ENCODE measurements at regions not wholly inside any gene's neighbourhood (a gene's known extent, or its start where the extent isn't known, plus 50 kb on each side); places are given as distances from the start of the nearest gene placed in this dataset.

DNA sequence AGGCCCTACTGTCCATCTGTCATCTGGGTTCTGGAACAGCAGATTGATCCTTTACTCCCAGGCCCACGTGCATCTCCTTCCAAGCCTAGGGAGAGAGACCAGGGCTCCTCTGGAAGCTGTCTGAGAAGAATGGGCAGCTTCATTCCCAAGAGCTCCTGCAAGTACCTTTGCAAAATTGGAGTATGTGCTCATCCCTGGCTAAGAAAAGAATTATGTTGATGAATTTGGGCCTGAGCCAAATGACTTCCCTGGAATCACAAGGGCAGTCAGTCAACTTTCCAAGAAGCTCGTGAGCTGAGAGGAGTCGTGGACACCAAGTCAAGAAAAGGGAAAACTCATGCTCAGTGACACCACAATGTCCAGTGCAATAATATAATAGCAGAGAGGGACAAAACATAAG lies 54.6 kb upstream of the AKAP12 start:
- H2AFZ ChIP-seq (ENCODE audit: low read length): no peak overlapping the region
- H3K4me3 ChIP-seq (ENCODE audit: low read depth, low read length, poor library complexity, severe bottlenecking): no peak overlapping the region
- intact Hi-C loops (cut with micrococcal nuclease; ENCODE audit: unreplicated experiment): no loop called here
- H3K36me3 ChIP-seq (ENCODE audit: insufficient read depth, low read length): no peaks in the 10 kb centered on the region
- ChIA-PET CTCF (ENCODE audit: unreplicated experiment) (no interaction called here), POLR2A (no interaction called here)
- H3K4me1 ChIP-seq (ENCODE audit: insufficient read depth, low read length, poor library complexity, severe bottlenecking): no peaks in the 10 kb centered on the region
- no peaks in the 10 kb centered on the region for H3K9me2 ChIP-seq (ENCODE audit: insufficient read depth, low read length)
- H3K9me3 ChIP-seq (ENCODE audit: low read length): no peaks in the 10 kb centered on the region
- DNase-seq (ENCODE audit: low spot score): no peak
- BruUV-seq (replicated peaks): no TSS peak
- H3K79me2 ChIP-seq (ENCODE audit: insufficient read depth, low read depth, low read length): no peaks in the 10 kb centered on the region
- no peak overlapping the region for H3K27ac ChIP-seq (ENCODE audit: low read depth, low read length, poor library complexity, severe bottlenecking)
- no peak overlapping the region for H3K4me2 ChIP-seq (ENCODE audit: low read length)
- TF ChIP-seq, protein P1, sequence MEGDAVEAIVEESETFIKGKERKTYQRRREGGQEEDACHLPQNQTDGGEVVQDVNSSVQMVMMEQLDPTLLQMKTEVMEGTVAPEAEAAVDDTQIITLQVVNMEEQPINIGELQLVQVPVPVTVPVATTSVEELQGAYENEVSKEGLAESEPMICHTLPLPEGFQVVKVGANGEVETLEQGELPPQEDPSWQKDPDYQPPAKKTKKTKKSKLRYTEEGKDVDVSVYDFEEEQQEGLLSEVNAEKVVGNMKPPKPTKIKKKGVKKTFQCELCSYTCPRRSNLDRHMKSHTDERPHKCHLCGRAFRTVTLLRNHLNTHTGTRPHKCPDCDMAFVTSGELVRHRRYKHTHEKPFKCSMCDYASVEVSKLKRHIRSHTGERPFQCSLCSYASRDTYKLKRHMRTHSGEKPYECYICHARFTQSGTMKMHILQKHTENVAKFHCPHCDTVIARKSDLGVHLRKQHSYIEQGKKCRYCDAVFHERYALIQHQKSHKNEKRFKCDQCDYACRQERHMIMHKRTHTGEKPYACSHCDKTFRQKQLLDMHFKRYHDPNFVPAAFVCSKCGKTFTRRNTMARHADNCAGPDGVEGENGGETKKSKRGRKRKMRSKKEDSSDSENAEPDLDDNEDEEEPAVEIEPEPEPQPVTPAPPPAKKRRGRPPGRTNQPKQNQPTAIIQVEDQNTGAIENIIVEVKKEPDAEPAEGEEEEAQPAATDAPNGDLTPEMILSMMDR (conservative IDR thresholded peaks at IDR 0.05; ENCODE audit: low read length): no peak
- TF ChIP-seq EZH2phosphoT487 (IDR thresholded peaks at IDR 0.05; ENCODE audit: borderline replicate concordance, low read depth, low read length): no peak
- no peaks in the 10 kb centered on the region for H4K20me1 ChIP-seq (ENCODE audit: insufficient read depth, low read length)

DNA sequence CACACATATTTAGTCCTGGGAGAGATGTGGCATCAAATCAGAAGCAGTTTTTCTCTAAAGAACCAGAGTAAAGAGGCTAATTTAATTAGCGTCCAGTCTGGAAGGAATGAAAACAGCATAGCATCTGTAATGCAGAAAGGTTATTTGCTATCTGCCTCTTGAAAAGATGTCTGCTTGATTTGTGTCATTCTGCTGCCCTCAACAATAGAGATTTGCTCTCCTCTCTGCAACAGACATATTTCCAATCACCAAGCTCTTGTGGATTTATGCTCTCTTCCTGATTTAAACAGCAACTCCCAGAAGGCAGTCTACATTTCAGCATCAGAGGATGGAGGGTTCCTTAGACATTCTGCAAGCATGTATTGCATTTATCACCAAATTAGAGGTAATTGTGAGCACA lies 53.5 kb upstream of the AKAP12 start:
- CTCF ChIA-PET (ENCODE audit: unreplicated experiment): no interaction called here
- TF ChIP-seq EZH2phosphoT487 (IDR thresholded peaks at IDR 0.05; ENCODE audit: borderline replicate concordance, low read depth, low read length): no peak
- TF ChIP-seq, protein P1 (conservative IDR thresholded peaks at IDR 0.05; ENCODE audit: low read length): no peak
- BruUV-seq (replicated peaks): no TSS peak

DNA sequence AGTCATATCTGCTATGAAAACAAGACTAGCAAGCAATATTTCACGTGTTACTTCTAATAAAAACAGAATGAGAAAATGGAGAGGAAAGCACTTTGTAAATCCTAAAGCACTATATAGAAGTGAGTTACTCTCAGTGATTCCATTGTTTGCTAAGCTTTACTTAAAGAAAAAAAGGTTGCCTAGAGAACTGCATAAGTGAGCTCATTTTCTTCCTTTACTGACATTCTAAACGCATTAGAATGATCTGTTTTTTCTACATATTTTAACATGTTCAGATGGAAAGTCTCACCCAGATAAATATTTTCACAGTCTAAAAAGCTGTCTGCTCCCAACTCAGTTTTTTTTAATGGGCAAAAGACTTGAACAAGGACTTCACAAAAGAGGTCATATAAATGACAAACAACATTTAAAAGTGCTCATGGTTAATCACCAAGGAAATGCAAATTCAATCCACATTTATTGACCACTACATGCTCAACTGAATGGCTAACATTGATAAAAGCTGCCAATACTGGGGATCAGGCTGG lies 52.9 kb upstream of the AKAP12 start:
- no TSS peak for BruUV-seq (replicated peaks)

More for the DNA sequence above, 53.5 kb upstream of the AKAP12 start:
- H3K4me3 ChIP-seq (ENCODE audit: low read depth, low read length, poor library complexity, severe bottlenecking): no peak overlapping the region
- no peaks in the 10 kb centered on the region for H3K79me2 ChIP-seq (ENCODE audit: insufficient read depth, low read depth, low read length)
- no peaks in the 10 kb centered on the region for H3K4me1 ChIP-seq (ENCODE audit: insufficient read depth, low read length, poor library complexity, severe bottlenecking)
- H3K9me3 ChIP-seq (ENCODE audit: low read length): no peaks in the 10 kb centered on the region
- H2AFZ ChIP-seq (ENCODE audit: low read length): no peak overlapping the region
- POLR2A ChIA-PET: interaction anchor here (0.6 kb wide), 1 partner anchor 323 kb away, joined by 3 read pairs; no protein-coding TSS in a partner anchor
- DNase-seq (ENCODE audit: low spot score): no peak
- no peaks in the 10 kb centered on the region for H4K20me1 ChIP-seq (ENCODE audit: insufficient read depth, low read length)
- intact Hi-C loops (cut with micrococcal nuclease; ENCODE audit: unreplicated experiment): no loop called here
- no peak overlapping the region for H3K27ac ChIP-seq (ENCODE audit: low read depth, low read length, poor library complexity, severe bottlenecking)
- no peak overlapping the region for H3K4me2 ChIP-seq (ENCODE audit: low read length)
- H3K9me2 ChIP-seq (ENCODE audit: insufficient read depth, low read length): no peaks in the 10 kb centered on the region
- no peaks in the 10 kb centered on the region for H3K36me3 ChIP-seq (ENCODE audit: insufficient read depth, low read length)

More for the DNA sequence above, 52.9 kb upstream of the AKAP12 start:
- H3K27ac ChIP-seq (ENCODE audit: low read depth, low read length, poor library complexity, severe bottlenecking): no peak overlapping the region
- TF ChIP-seq EZH2phosphoT487 (IDR thresholded peaks at IDR 0.05; ENCODE audit: borderline replicate concordance, low read depth, low read length): no peak
- TF ChIP-seq, protein P1 (conservative IDR thresholded peaks at IDR 0.05; ENCODE audit: low read length): no peak
- H4K20me1 ChIP-seq (ENCODE audit: insufficient read depth, low read length): no peaks in the 10 kb centered on the region
- no peak overlapping the region for H3K4me3 ChIP-seq (ENCODE audit: low read depth, low read length, poor library complexity, severe bottlenecking)
- H3K79me2 ChIP-seq (ENCODE audit: insufficient read depth, low read depth, low read length): no peaks in the 10 kb centered on the region
- intact Hi-C loops (cut with micrococcal nuclease; ENCODE audit: unreplicated experiment): no loop called here
- ChIA-PET POLR2A (interaction anchor here (0.6 kb wide), 1 partner anchor 138 kb away, joined by 4 read pairs; no protein-coding TSS in a partner anchor), CTCF (ENCODE audit: unreplicated experiment) (no interaction called here)
- DNase-seq (ENCODE audit: low spot score): no peak
- H3K9me3 ChIP-seq (ENCODE audit: low read length): no peaks in the 10 kb centered on the region
- H3K36me3 ChIP-seq (ENCODE audit: insufficient read depth, low read length): no peaks in the 10 kb centered on the region
- no peaks in the 10 kb centered on the region for H3K4me1 ChIP-seq (ENCODE audit: insufficient read depth, low read length, poor library complexity, severe bottlenecking)
- no peak overlapping the region for H2AFZ ChIP-seq (ENCODE audit: low read length)
- H3K9me2 ChIP-seq (ENCODE audit: insufficient read depth, low read length): no peaks in the 10 kb centered on the region
- H3K4me2 ChIP-seq (ENCODE audit: low read length): no peak overlapping the region

Data from OCI-LY7 (cell line).